Endothelial cell of umbilical vein (primary cell): ENCODE measurements at regions not wholly inside any gene's neighbourhood (a gene's known extent, or its start where the extent isn't known, plus 50 kb on each side); places are given as distances from the start of the nearest gene placed in this dataset.

Experiments
- BruUV-seq: library from RNA; stranded (reverse); fragments of 400-500 nt; replicated peaks from 2 replicates; lab custom pipeline; 2021; lab: Mats Ljungman, UMichigan
- CTCF ChIA-PET: fragments of 300-600, 350-600 bp; sonication (Branson Sonifier 250); formaldehyde crosslinking; loops from one replicate; lab custom pipeline; 2021; ENCODE audit warnings: antibody characterized with exemption, inconsistent platforms; lab: Charles Lee
- POLR2A ChIA-PET: fragments of 300-600, 350-600 bp; sonication (Branson Sonifier 250); formaldehyde crosslinking; loops from one replicate; lab custom pipeline; 2021; ENCODE audit warnings: antibody characterized with exemption, inconsistent platforms; lab: Charles Lee
- DNase-seq: peaks from one replicate; pipeline ENCODE4 v3.0.0-alpha.2; 2011; ENCODE audit warnings: low read depth, low spot score
- FAIRE-seq: peaks from 2 replicates; lab custom pipeline; 2011; peaks lifted over from hg19 to GRCh38; lab: Jason Lieb, UNC
- H2AFZ ChIP-seq: 2 replicates; pipeline ENCODE4 v1.6.0; 2012; ENCODE audit warnings: low read depth, low read length, control low read depth, inconsistent platforms
- H3K27ac ChIP-seq: 2 replicates; pipeline ENCODE4 v1.5.1; 2011; ENCODE audit warnings: low read depth, mild to moderate bottlenecking, control low read depth, low read length, moderate library complexity; ENCODE audit not compliant: insufficient read depth
- H3K27me3 ChIP-seq, 2 experiments: 2 replicates each; pipeline versions ENCODE4 v1.6.0 to v1.6.1; 2011; ENCODE audit warnings: low read length in 2 of 2, mixed read lengths in 1 of 2; ENCODE audit not compliant: control insufficient read depth in 2 of 2, insufficient read depth in 2 of 2
- H3K36me3 ChIP-seq, 2 experiments: 2 replicates in 1 of 2; 3 replicates in 1 of 2; pipeline ENCODE4 v1.5.1; 2011; ENCODE audit warnings: low read length in 2 of 2, mild to moderate bottlenecking in 1 of 2, moderate library complexity in 1 of 2; ENCODE audit not compliant: control insufficient read depth in 2 of 2, insufficient read depth in 2 of 2; ENCODE audit errors: extremely low read depth in 1 of 2
- H3K4me1 ChIP-seq: 3 replicates; pipeline ENCODE4 v1.5.1; 2011; ENCODE audit warnings: mild to moderate bottlenecking, low read length; ENCODE audit not compliant: control insufficient read depth, insufficient read depth; ENCODE audit errors: extremely low read depth
- H3K4me2 ChIP-seq: 2 replicates; pipeline ENCODE4 v1.6.1; 2011; ENCODE audit warnings: low read length, control low read depth, mixed read lengths; ENCODE audit not compliant: insufficient read depth
- H3K4me3 ChIP-seq, 3 experiments: fragments of 200-600 bp in 1 of 3; sonication (generic), shearing (Covaris generic) in 1 of 3; replicated peaks in 1 of 3; 2 replicates each; pipeline ENCODE4 v1.5.1; 2011 to 2016; ENCODE audit warnings: control low read depth in 3 of 3, low read length in 3 of 3, mild to moderate bottlenecking in 2 of 3, inconsistent platforms in 1 of 3, low read depth in 1 of 3, moderate library complexity in 1 of 3; ENCODE audit not compliant: insufficient read depth in 1 of 3
- H3K79me2 ChIP-seq: 2 replicates; pipeline ENCODE4 v1.6.0; 2012; ENCODE audit warnings: low read length, inconsistent platforms; ENCODE audit not compliant: control insufficient read depth, insufficient read depth
- H3K9ac ChIP-seq: replicated peaks from 2 replicates; pipeline ENCODE3; 2011; ENCODE audit warnings: low read length, control low read depth; ENCODE audit not compliant: insufficient read depth; ENCODE audit errors: extremely low read depth
- H3K9me1 ChIP-seq: replicated peaks from 3 replicates; pipeline ENCODE4 v1.6.0; 2011; ENCODE audit warnings: mild to moderate bottlenecking, low read length; ENCODE audit not compliant: control insufficient read depth, insufficient read depth; ENCODE audit errors: extremely low read depth
- H3K9me3 ChIP-seq: replicated peaks from 2 replicates; pipeline ENCODE4 v1.5.1; 2012; ENCODE audit warnings: low read length, inconsistent platforms; ENCODE audit not compliant: control insufficient read depth, insufficient read depth
- H4K20me1 ChIP-seq: replicated peaks from 2 replicates; pipeline ENCODE3; 2011; ENCODE audit warnings: mild to moderate bottlenecking, low read length; ENCODE audit not compliant: control insufficient read depth, insufficient read depth; ENCODE audit errors: extremely low read depth
- EZH2 ChIP-seq: IDR thresholded peaks from 2 replicates; pipeline ENCODE4 v1.6.1; 2012; ENCODE audit warnings: borderline replicate concordance, low read depth, mild to moderate bottlenecking, moderate library complexity, low read length, inconsistent platforms; ENCODE audit not compliant: severe bottlenecking
- FOS ChIP-seq: IDR thresholded peaks from 2 replicates; pipeline ENCODE4 v1.6.1; 2011; ENCODE audit warnings: mild to moderate bottlenecking, low read length, moderate library complexity, borderline replicate concordance; ENCODE audit not compliant: insufficient read depth
- GATA2 ChIP-seq: IDR thresholded peaks from 2 replicates; pipeline ENCODE4 v1.7.0; 2011; ENCODE audit warnings: low read depth, mild to moderate bottlenecking, moderate library complexity, mixed read lengths, low read length; ENCODE audit not compliant: insufficient read length, insufficient read depth
- JUN ChIP-seq: IDR thresholded peaks from 2 replicates; pipeline ENCODE4 v1.6.1; 2011; ENCODE audit warnings: borderline replicate concordance, low read depth; ENCODE audit not compliant: insufficient read length, insufficient read depth
- MYC ChIP-seq: IDR thresholded peaks from one replicate; pipeline ENCODE4 v1.6.1; 2011; ENCODE audit warnings: mild to moderate bottlenecking, low read depth, low read length
- POLR2A ChIP-seq: IDR thresholded peaks from 2 replicates; pipeline ENCODE4 v1.6.1; 2012; ENCODE audit warnings: low read depth, mild to moderate bottlenecking, control low read depth, low read length
- POLR2AphosphoS5 ChIP-seq: IDR thresholded peaks from 2 replicates; pipeline ENCODE4 v1.6.1; 2012; ENCODE audit warnings: low read depth, mild to moderate bottlenecking, control low read depth, low read length, moderate library complexity; ENCODE audit not compliant: insufficient read depth
- dilution Hi-C: fragments of 300-500 bp; cut with MboI; formaldehyde crosslinking; loops from one replicate; pipeline ENCODE4 v1.15.0; 2019; ENCODE audit warnings: low sequenced_read_pairs; ENCODE audit not compliant: extremely low pct_ligation_motif_present
- intact Hi-C: fragments of 100-400 bp; cut with micrococcal nuclease; formaldehyde crosslinking; loops from one replicate; pipeline ENCODE4 v1.10.0; 2022
- TF ChIP-seq, protein P1 (sequence below), 2 donors: IDR thresholded peaks; 1 replicate in 1 of 2; 2 replicates in 1 of 2; pipeline ENCODE4 v1.5.1; 2011; ENCODE audit warnings: low read length in 2 of 2, mild to moderate bottlenecking in 2 of 2, moderate library complexity in 2 of 2, control low read depth in 1 of 2, inconsistent platforms in 1 of 2, low read depth in 1 of 2; ENCODE audit not compliant: insufficient read depth in 1 of 2; ENCODE audit errors: extremely low read depth in 1 of 2
- TF ChIP-seq, protein P2 (sequence below): IDR thresholded peaks from 2 replicates; pipeline ENCODE4 v1.6.1; 2011; ENCODE audit not compliant: insufficient read depth, insufficient read length

DNA sequence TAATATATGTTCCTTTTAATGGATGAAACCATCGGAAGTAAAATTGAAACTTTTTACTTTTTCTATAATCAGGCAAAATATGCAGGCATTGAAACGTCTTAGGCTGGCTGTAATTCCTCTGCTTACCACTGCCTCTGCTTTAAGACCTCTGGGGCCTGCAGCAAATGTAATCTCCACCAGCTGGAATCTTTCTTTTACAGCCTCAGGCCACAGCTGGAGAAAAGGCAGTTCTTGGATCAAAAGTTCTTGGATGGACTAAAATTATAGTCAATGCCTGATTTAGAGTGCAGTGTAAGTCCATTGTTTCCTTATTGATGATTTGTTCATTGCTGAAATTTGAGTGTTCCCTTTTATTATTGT is 396.7 kb downstream of the KCTD16 start:
- no TSS peak for BruUV-seq
- H2AFZ ChIP-seq, result no peak overlapping the region
- H3K79me2 ChIP-seq, result no peaks in the 10 kb centered on the region
- dilution Hi-C loops (no loop called here), intact Hi-C loops (no loop called here)
- no peaks in the 10 kb centered on the region for H4K20me1 ChIP-seq
- POLR2A ChIA-PET, result no interaction called here
- H3K4me3 ChIP-seq, result no peak overlapping the region
- CTCF ChIA-PET, result no interaction called here
- H3K9me3 ChIP-seq, result no peaks in the 10 kb centered on the region
- no peak overlapping the region for H3K9ac ChIP-seq
- H3K27me3 ChIP-seq, result no peaks in the 10 kb centered on the region
- TF ChIP-seq POLR2AphosphoS5, result no peak
- FAIRE-seq (no peak), DNase-seq (no peak)
- no peak overlapping the region for H3K27ac ChIP-seq
- no peaks in the 10 kb centered on the region for H3K9me1 ChIP-seq
- no peaks in the 10 kb centered on the region for H3K4me1 ChIP-seq
- H3K4me2 ChIP-seq, result no peak overlapping the region
- no peaks in the 10 kb centered on the region for H3K36me3 ChIP-seq

- Histone ChIP-seq H3K79me2 (no peaks in the 10 kb centered on the region), H3K9ac (no peak overlapping the region), H3K9me1 (no peaks in the 10 kb centered on the region), H3K36me3 (no peaks in the 10 kb centered on the region), H3K4me2 (no peak overlapping the region), H3K27me3 (no peaks in the 10 kb centered on the region), H2AFZ (no peak overlapping the region), H3K4me3 (no peak overlapping the region), H3K27ac (no peak overlapping the region), H3K9me3 (no peaks in the 10 kb centered on the region), H3K4me1 (no peaks in the 10 kb centered on the region), H4K20me1 (no peaks in the 10 kb centered on the region)
- CTCF ChIA-PET, result no interaction called here
- POLR2A ChIA-PET, result no interaction called here
- FAIRE-seq (no peak), DNase-seq (no peak)
- dilution Hi-C loops, result no loop called here
- BruUV-seq, result no TSS peak
- intact Hi-C loops, result no loop called here
- TF ChIP-seq, protein P1, sequence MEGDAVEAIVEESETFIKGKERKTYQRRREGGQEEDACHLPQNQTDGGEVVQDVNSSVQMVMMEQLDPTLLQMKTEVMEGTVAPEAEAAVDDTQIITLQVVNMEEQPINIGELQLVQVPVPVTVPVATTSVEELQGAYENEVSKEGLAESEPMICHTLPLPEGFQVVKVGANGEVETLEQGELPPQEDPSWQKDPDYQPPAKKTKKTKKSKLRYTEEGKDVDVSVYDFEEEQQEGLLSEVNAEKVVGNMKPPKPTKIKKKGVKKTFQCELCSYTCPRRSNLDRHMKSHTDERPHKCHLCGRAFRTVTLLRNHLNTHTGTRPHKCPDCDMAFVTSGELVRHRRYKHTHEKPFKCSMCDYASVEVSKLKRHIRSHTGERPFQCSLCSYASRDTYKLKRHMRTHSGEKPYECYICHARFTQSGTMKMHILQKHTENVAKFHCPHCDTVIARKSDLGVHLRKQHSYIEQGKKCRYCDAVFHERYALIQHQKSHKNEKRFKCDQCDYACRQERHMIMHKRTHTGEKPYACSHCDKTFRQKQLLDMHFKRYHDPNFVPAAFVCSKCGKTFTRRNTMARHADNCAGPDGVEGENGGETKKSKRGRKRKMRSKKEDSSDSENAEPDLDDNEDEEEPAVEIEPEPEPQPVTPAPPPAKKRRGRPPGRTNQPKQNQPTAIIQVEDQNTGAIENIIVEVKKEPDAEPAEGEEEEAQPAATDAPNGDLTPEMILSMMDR (IDR thresholded peaks at IDR 0.05; ENCODE audit: extremely low read depth in 1 of 2, insufficient read depth in 1 of 2, low read depth in 1 of 2, low read length in 2 of 2), result no peak
- TF ChIP-seq FOS (no peak), GATA2 (no peak), POLR2A (no peak), EZH2 (no peak), MYC (no peak), JUN (no peak), POLR2AphosphoS5 (no peak)
- TF ChIP-seq, protein P2, sequence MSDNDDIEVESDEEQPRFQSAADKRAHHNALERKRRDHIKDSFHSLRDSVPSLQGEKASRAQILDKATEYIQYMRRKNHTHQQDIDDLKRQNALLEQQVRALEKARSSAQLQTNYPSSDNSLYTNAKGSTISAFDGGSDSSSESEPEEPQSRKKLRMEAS, result no peak
Observed at GRCh38 chr5:144566747-144567420, 396.2 kb downstream of the KCTD16 start.
